ENCODE measurements at regions not wholly inside any gene's neighbourhood (a gene's known extent, or its start where the extent isn't known, plus 50 kb on each side); places are given as distances from the start of the nearest gene placed in this dataset.

DNA sequence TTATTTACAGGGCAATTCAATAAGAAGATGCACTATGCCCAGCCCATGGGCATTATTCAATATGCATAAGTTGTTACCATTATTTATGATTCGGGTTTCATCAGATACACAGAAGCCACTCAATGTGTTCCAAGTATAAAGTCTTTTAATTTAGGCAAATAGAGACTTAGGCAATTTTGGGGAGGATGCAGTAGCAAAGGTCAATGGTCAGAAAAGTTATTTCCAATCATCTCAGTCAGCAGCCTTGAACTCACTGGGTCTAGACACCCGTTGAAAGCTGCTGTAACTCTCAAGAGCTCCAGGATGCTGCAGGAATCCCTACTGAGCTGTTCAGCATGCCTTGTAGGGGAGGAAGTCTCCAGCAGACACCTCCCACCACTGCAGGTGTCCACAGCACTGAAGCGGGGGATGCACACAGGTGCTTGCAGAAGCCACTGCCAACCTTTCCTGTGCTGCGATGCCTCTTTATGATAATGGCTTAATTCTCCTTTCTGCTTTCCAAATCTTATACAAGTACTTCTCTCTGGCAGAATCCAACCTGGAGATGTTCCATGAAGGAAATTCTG lies 155.0 kb upstream of the SUCLG2 start:
- no peaks in the 10 kb centered on the region for H3K36me3 Mint-ChIP-seq
- H3K27ac Mint-ChIP-seq: no peak overlapping the region
- DNase-seq (ENCODE audit: low spot score in 2 of 2): no peak
- no peaks in the 10 kb centered on the region for H3K9me3 Mint-ChIP-seq
- no peak for ATAC-seq

- Mint-ChIP-seq H3K36me3 (peaks cover 1 to 5% of the 10 kb centered on the region in 2 donors), H3K27ac (no peak overlapping the region), H3K9me3 (peaks cover 3% of the 10 kb centered on the region in 2 donors)
- ATAC-seq (no peak), DNase-seq (ENCODE audit: low spot score in 2 of 2) (no peak)
Measured at GRCh38 chr3:67808906-67809305, 154.5 kb upstream of the SUCLG2 start.

DNA sequence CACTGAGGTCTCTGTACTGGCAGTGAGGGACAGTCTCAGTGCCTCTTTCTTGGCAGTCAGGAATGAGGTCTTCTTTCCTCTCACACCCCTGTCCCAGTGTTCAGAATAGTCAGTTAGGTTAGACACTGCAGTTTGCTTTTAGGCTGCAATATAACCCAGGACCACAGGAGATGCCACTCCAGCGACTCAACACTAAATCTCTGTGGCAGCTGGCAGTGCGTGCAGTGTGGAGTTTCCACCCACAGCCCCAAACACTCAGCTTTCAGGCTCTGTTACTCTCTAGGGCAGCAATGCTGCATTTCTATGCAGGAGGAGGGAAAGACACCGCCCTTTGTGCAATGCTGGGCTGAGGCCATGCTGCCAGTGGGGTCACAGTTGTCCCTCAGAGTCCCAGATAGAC lies 150.2 kb upstream of the SUCLG2 start:
- DNase-seq (ENCODE audit: low spot score in 2 of 2) (no peak), ATAC-seq (no peak)
- H3K27ac Mint-ChIP-seq: no peak overlapping the region
- peaks cover 7 to 16% of the 10 kb centered on the region in 2 donors for H3K36me3 Mint-ChIP-seq
- peaks cover 7 to 10% of the 10 kb centered on the region in 2 donors for H3K9me3 Mint-ChIP-seq

DNA sequence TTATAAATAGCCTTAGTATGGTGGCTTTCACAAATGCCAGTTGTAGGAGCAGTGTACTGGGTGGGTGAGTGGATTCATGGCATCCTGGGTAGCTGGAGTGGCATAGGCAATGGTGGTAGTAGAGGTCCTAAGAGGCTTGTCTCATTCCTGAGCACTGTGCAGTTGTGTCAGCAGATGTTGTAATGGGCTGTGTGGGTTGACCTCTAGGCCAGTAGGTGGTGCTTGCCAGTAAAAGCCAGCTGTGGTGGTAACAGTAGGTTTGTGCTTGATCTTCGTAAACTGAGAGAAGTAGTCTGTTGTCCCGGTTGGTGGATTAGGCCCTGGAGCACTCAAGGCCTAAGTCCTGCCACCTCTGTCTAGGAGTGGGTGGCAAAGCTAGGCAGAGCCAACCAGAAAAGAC lies 149.7 kb upstream of the SUCLG2 start:
- no peak overlapping the region for H3K27ac Mint-ChIP-seq
- peaks cover 7 to 16% of the 10 kb centered on the region in 2 donors for H3K36me3 Mint-ChIP-seq
- H3K9me3 Mint-ChIP-seq: peaks cover 7 to 10% of the 10 kb centered on the region in 2 donors
- ATAC-seq (no peak), DNase-seq (ENCODE audit: low spot score in 2 of 2) (no peak)

DNA sequence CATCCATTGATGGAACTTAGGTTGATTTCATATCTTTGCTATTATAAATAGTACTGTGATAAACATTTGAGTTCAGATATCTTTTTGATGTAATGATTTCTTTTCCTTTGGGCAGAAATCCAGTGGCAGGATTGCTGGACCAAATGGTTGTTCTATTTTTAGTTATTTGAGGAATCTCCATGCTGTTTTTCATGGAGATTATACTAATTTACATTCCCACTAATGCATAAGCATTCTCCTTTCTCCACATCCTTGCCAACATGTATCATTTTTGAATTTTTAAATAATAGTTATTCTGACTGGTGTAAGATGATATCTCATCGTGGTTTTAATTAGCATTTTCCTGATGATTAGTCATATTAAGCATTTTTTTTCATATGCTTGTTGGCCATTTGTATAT lies 144.0 kb upstream of the SUCLG2 start:
- Mint-ChIP-seq H3K36me3 (peaks cover 1 to 6% of the 10 kb centered on the region in 2 donors), H3K27ac (no peak overlapping the region), H3K9me3 (peaks cover 4% of the 10 kb centered on the region in 2 donors)
- DNase-seq (ENCODE audit: low spot score in 2 of 2) (no peak), ATAC-seq (no peak)

- no peak for ATAC-seq
- no peaks in the 10 kb centered on the region for H3K36me3 Mint-ChIP-seq
- no peak overlapping the region for H3K27ac Mint-ChIP-seq
- peaks cover 0 to 4% of the 10 kb centered on the region in 2 donors for H3K9me3 Mint-ChIP-seq
- DNase-seq (ENCODE audit: low spot score in 2 of 2): no peak
Measured at GRCh38 chr3:67791620-67792019, 137.2 kb upstream of the SUCLG2 start.

- DNase-seq (ENCODE audit: low spot score in 2 of 2) (peak; percentile 59 to 64), ATAC-seq (peak; percentile 77 to 87)
- peaks cover 8 to 13% of the 10 kb centered on the region in 2 donors for H3K9me3 Mint-ChIP-seq
- H3K27ac Mint-ChIP-seq: no peak overlapping the region
- peaks cover 9 to 12% of the 10 kb centered on the region in 2 donors for H3K36me3 Mint-ChIP-seq
Measured at GRCh38 chr3:67790043-67790442, 135.6 kb upstream of the SUCLG2 start.

GRCh38 chr3:67788396-67788795 lies 134.0 kb upstream of the SUCLG2 start:
- DNase-seq (ENCODE audit: low spot score in 2 of 2) (no peak), ATAC-seq (no peak)
- Mint-ChIP-seq H3K27ac (no peak overlapping the region), H3K36me3 (peaks cover 9 to 16% of the 10 kb centered on the region in 2 donors), H3K9me3 (peaks cover 11 to 17% of the 10 kb centered on the region in 2 donors)

DNA sequence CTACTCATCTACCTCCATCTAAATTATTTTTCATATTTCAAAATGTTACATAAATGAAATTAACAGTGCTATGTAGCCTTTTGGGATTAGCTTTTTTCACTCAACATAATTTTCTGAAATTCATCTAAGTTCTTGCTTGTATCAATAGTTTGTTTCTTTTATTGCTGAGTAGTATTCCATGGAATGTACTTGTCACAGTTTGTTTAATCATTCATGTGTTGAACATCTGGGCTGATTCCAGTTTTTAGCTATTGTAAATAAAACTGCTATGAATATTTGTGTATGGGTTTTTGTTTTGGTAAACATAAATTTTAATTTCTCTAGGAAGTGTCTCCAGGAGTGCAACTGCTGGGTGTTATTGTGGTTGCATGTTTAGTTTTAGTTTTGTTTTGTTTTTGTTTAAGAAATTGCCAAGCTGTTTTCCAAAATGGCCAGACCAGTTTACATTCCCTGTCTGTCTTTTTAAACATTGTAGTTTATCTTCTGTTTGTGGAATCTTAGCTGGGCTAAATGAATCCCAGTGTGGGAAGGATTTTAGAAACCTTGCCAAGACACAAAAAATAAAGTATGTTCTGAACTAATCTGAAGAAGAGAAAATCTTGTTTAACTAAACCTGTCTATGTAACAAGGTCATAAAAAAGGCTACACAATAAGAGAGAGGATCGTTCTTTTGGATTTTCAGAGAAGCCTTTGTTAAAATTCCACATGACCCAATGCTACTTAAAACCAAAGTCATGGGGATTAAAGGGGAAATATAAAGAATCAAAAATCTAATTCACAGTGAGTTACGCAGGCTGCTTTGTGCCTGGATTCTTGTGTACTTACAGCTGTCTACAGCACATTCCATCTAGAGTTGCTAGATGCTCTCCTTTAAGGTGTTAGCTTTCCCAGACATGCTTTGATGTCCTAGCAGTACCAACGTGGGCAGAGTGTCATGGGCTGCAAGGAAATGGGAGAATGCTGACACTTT lies 129.2 kb upstream of the SUCLG2 start:
- Mint-ChIP-seq H3K27ac (no peak overlapping the region), H3K36me3 (peaks cover 15 to 42% of the 10 kb centered on the region in 2 donors), H3K9me3 (peaks cover 23 to 26% of the 10 kb centered on the region in 2 donors)
- DNase-seq (ENCODE audit: low spot score in 2 of 2): no peak
- ATAC-seq: no peak

DNA sequence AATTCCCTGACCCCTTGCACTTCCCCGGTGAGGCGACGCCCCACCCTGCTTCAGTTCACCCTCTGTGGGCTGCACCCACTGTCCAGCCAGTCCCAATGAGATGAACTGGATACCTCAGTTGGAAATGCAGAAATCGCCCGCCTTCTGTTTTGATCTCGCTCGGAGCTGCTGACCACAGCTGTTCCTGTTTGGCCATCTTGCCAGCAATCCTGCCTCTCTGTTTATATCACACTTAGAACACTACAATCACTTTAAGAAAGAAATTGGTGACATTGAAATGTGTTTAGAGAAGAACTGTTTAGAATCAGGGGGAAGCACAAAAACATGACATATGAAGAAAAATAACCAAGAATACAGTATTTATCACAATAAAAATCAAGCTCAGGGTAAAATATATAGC lies 127.5 kb upstream of the SUCLG2 start:
- DNase-seq (ENCODE audit: low spot score in 2 of 2): no peak
- peaks cover 15 to 55% of the 10 kb centered on the region in 2 donors for H3K36me3 Mint-ChIP-seq
- H3K27ac Mint-ChIP-seq: no peak overlapping the region
- no peak for ATAC-seq
- peaks cover 26 to 30% of the 10 kb centered on the region in 2 donors for H3K9me3 Mint-ChIP-seq

GRCh38 chr3:67781218-67781617 lies 126.8 kb upstream of the SUCLG2 start:
- Mint-ChIP-seq H3K9me3 (peaks cover 23 to 30% of the 10 kb centered on the region in 2 donors), H3K27ac (no peak overlapping the region), H3K36me3 (peaks cover 20 to 55% of the 10 kb centered on the region in 2 donors)
- ATAC-seq (no peak), DNase-seq (ENCODE audit: low spot score in 2 of 2) (no peak)

DNA sequence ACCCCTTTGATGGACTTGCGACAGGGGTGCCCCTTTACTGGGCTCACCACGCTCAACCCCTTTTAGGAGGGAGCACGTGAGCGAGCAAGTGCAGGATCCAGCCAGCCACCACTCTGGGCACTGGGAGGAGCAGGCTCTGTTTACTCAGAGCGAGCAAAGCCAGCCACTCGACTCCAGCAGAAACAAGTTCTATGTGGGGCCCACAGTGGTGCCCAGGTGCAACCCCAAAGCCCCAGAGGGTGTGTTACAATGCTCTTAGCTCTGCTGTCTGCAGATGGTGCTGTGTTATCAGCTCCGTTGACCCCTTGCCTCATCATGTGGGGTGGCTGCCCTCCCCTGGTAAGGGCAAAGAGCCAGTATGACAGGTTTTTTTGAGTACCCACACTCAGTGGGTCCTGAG lies 120.3 kb upstream of the SUCLG2 start:
- no peak for DNase-seq (ENCODE audit: low spot score in 2 of 2)
- Mint-ChIP-seq H3K9me3 (peaks cover 5 to 19% of the 10 kb centered on the region in 2 donors), H3K27ac (no peak overlapping the region), H3K36me3 (peaks cover 11 to 37% of the 10 kb centered on the region in 2 donors)
- no peak for ATAC-seq

DNA sequence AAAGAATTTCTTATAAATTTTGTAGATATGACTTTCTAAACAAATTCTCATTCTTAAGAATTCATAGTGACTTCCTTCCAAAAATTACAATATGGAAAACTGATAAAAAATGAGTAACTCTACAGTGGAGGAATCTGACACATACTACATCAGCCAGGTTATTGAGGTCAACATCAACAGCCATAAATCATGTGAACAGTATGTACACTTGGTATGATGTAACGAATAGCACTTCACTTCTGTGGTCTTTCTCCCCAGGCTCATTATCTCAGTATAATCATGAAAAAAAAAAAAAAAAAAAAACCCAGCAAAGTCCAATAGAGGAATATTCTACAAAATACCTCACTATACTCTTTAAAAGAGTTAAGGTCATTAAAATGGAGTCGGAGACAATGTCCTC lies 111.2 kb upstream of the SUCLG2 start:
- no peak for ATAC-seq
- Mint-ChIP-seq H3K9me3 (peaks cover 29 to 35% of the 10 kb centered on the region in 2 donors), H3K27ac (no peak overlapping the region), H3K36me3 (peaks cover 29 to 32% of the 10 kb centered on the region in 2 donors)
- no peak for DNase-seq (ENCODE audit: low spot score in 2 of 2)

GRCh38 chr3:67745296-67745695 lies 90.9 kb upstream of the SUCLG2 start:
- H3K27ac Mint-ChIP-seq: no peak overlapping the region
- DNase-seq (ENCODE audit: low spot score in 2 of 2): no peak
- peaks cover 12 to 16% of the 10 kb centered on the region in 2 donors for H3K9me3 Mint-ChIP-seq
- ATAC-seq: no peak
- peaks cover 18 to 23% of the 10 kb centered on the region in 2 donors for H3K36me3 Mint-ChIP-seq

DNA sequence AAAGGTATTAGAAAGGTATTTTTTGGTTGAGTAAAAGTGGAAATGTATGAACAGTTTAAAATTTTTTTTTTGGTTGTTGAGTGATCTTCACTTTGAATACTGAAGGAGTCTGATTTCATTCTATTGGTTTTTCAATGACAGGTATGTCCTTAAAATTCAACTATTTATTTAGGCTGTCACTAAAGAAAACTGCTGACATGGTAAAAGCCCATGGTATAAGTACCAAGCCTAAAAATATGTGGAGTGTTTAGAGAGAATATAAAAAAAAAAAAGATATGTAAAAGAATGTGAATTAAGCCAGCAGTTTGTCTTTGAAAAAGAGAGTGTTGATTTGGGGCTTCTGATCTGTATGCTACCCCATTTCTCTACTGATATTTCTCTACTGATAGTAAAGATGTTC lies 90.3 kb upstream of the SUCLG2 start:
- Mint-ChIP-seq H3K9me3 (peaks cover 8 to 16% of the 10 kb centered on the region in 2 donors), H3K27ac (no peak overlapping the region), H3K36me3 (peaks cover 15 to 20% of the 10 kb centered on the region in 2 donors)
- ATAC-seq: no peak
- DNase-seq (ENCODE audit: low spot score in 2 of 2): no peak

GRCh38 chr3:67739851-67740250 lies 85.4 kb upstream of the SUCLG2 start:
- Mint-ChIP-seq H3K36me3 (peaks cover 12 to 15% of the 10 kb centered on the region in 2 donors), H3K9me3 (peaks cover 10 to 13% of the 10 kb centered on the region in 2 donors), H3K27ac (no peak overlapping the region)
- DNase-seq (ENCODE audit: low spot score in 2 of 2) (no peak), ATAC-seq (no peak)
